Calu3 (cell line): ENCODE measurements at regions not wholly inside any gene's neighbourhood (a gene's known extent, or its start where the extent isn't known, plus 50 kb on each side); places are given as distances from the start of the nearest gene placed in this dataset.

Experiments
- BruUV-seq: library from RNA; stranded (reverse); fragments of 400-500 nt; replicated peaks from 2 replicates; lab custom pipeline; 2021; lab: Mats Ljungman, UMichigan
- CTCF ChIA-PET: fragments of 300-600 bp; sonication (Branson Sonifier 250); formaldehyde crosslinking; loops from one replicate; lab custom pipeline; 2022; ENCODE audit warnings: antibody characterized with exemption; lab: Charles Lee
- DNase-seq: peaks from one replicate; pipeline ENCODE4 v3.0.0; 2022
- H3K27ac Mint-ChIP-seq: one replicate; pipeline ENCODE4 v1.8.0; 2022; ENCODE audit warnings: mixed read lengths; ENCODE audit not compliant: unreplicated experiment
- H3K27me3 Mint-ChIP-seq: one replicate; pipeline ENCODE4 v1.8.0; 2022; ENCODE audit warnings: mixed read lengths; ENCODE audit not compliant: unreplicated experiment
- H3K36me3 Mint-ChIP-seq: one replicate; pipeline ENCODE4 v1.8.0; 2022; ENCODE audit warnings: mild to moderate bottlenecking, moderate library complexity, mixed read lengths; ENCODE audit not compliant: insufficient read depth, unreplicated experiment
- H3K4me1 Mint-ChIP-seq: one replicate; pipeline ENCODE4 v1.8.0; 2022; ENCODE audit warnings: mild to moderate bottlenecking, low read depth, mixed read lengths; ENCODE audit not compliant: unreplicated experiment
- H3K4me3 Mint-ChIP-seq: one replicate; pipeline ENCODE4 v1.8.0; 2022; ENCODE audit warnings: mild to moderate bottlenecking, low read depth, moderate library complexity, mixed read lengths; ENCODE audit not compliant: unreplicated experiment
- H3K9me3 Mint-ChIP-seq: one replicate; pipeline ENCODE4 v1.8.0; 2022; ENCODE audit warnings: low read depth, mixed read lengths; ENCODE audit not compliant: unreplicated experiment
- CTCF ChIP-seq: fragments of 200-600 bp; IDR thresholded peaks from one replicate; pipeline ENCODE4 v1.8.0; 2022; ENCODE audit warnings: antibody characterized with exemption; ENCODE audit not compliant: unreplicated experiment
- intact Hi-C: fragments of 100-400 bp; cut with micrococcal nuclease; formaldehyde crosslinking; loops from one replicate; pipeline ENCODE4 v1.10.0; 2022; ENCODE audit not compliant: unreplicated experiment

- Mint-ChIP-seq H3K4me3 (no peak overlapping the region), H3K9me3 (no peaks in the 10 kb centered on the region), H3K27me3 (peaks cover 80% of the 10 kb centered on the region), H3K27ac (no peak overlapping the region), H3K4me1 (no peaks in the 10 kb centered on the region), H3K36me3 (no peaks in the 10 kb centered on the region)
- TF ChIP-seq CTCF = no peak
- intact Hi-C loops = no loop called here
- CTCF ChIA-PET = interaction anchor here (0.6 kb wide), 1 partner anchor 515 kb away, joined by 3 read pairs; no protein-coding TSS in a partner anchor
- DNase-seq = no peak
- no TSS peak for BruUV-seq
Measured at GRCh38 chr22:26993886-26994285, 336.5 kb downstream of the MIAT start.

GRCh38 chr22:26994801-26995200 lies 337.4 kb downstream of the MIAT start:
- Mint-ChIP-seq H3K4me1 (no peaks in the 10 kb centered on the region), H3K36me3 (no peaks in the 10 kb centered on the region), H3K27ac (no peak overlapping the region), H3K27me3 (peaks cover 80% of the 10 kb centered on the region), H3K9me3 (no peaks in the 10 kb centered on the region), H3K4me3 (no peak overlapping the region)
- TF ChIP-seq CTCF = no peak
- CTCF ChIA-PET = interaction anchor here (0.6 kb wide), 1 partner anchor 54 kb away, joined by 3 read pairs; no protein-coding TSS in a partner anchor
- intact Hi-C loops = no loop called here
- DNase-seq = no peak
- BruUV-seq = no TSS peak

GRCh38 chr22:26995235-26995634 lies 337.8 kb downstream of the MIAT start:
- Mint-ChIP-seq H3K9me3 (no peaks in the 10 kb centered on the region), H3K4me3 (no peak overlapping the region), H3K36me3 (no peaks in the 10 kb centered on the region), H3K4me1 (no peaks in the 10 kb centered on the region), H3K27me3 (peaks cover 80% of the 10 kb centered on the region), H3K27ac (no peak overlapping the region)
- DNase-seq = no peak
- CTCF ChIA-PET = interaction anchor here (0.6 kb wide), 1 partner anchor 54 kb away, joined by 3 read pairs; no protein-coding TSS in a partner anchor
- no TSS peak for BruUV-seq
- TF ChIP-seq CTCF = no peak
- intact Hi-C loops = no loop called here

- intact Hi-C loops = no loop called here
- no peak for TF ChIP-seq CTCF
- H3K4me3 Mint-ChIP-seq = no peak overlapping the region
- DNase-seq = no peak
- H3K4me1 Mint-ChIP-seq = no peaks in the 10 kb centered on the region
- peaks cover 71% of the 10 kb centered on the region for H3K27me3 Mint-ChIP-seq
- no peak overlapping the region for H3K27ac Mint-ChIP-seq
- CTCF ChIA-PET = no interaction called here
- BruUV-seq = no TSS peak
- H3K36me3 Mint-ChIP-seq = no peaks in the 10 kb centered on the region
- H3K9me3 Mint-ChIP-seq = no peaks in the 10 kb centered on the region
Measured at GRCh38 chr22:26996154-26996553, 338.8 kb downstream of the MIAT start.
